SK-N-SH (cell line): ENCODE measurements at regions not wholly inside any gene's neighbourhood (a gene's known extent, or its start where the extent isn't known, plus 50 kb on each side); places are given as distances from the start of the nearest gene placed in this dataset.

Experiments
- CTCF ChIA-PET: fragments of 300-600, 350-600 bp; formaldehyde crosslinking; extraction: SDS; loops from one replicate; lab custom pipeline; 2021; lab: Yijun Ruan, JAX
- POLR2A ChIA-PET: fragments of 350-600 bp; sonication (Branson Sonifier 250); formaldehyde crosslinking; extraction: SDS; loops from one replicate; lab custom pipeline; 2020; ENCODE audit warnings: antibody characterized with exemption, inconsistent platforms; lab: Yijun Ruan, JAX
- DNase-seq: peaks from one replicate; pipeline ENCODE4 v3.0.0; 2012
- H2AFZ ChIP-seq: fragments of 200-600 bp; sonication (generic); 2 replicates; pipeline ENCODE4 v1.8.1; 2016; ENCODE audit warnings: antibody characterized with exemption, mild to moderate bottlenecking, low read depth
- H3F3A ChIP-seq: fragments of 200-600 bp; sonication (generic); replicated peaks from 2 replicates; pipeline ENCODE3; 2016; ENCODE audit warnings: antibody characterized with exemption, mild to moderate bottlenecking; ENCODE audit not compliant: insufficient read depth
- H3K27ac ChIP-seq, 2 experiments: fragments of 200-500 bp in 1 of 2; fragments of 200-600 bp in 1 of 2; sonication (Bioruptor generic) in 1 of 2; sonication (generic), shearing (Covaris generic) in 1 of 2; 2 replicates each; pipeline versions ENCODE4 v1.5.1 to v1.6.1; 2014 to 2016; ENCODE audit warnings: low read depth in 2 of 2, inconsistent platforms in 1 of 2, low read length in 1 of 2, mild to moderate bottlenecking in 1 of 2, mixed read lengths in 1 of 2
- H3K27me3 ChIP-seq: fragments of 200-600 bp; sonication (generic), shearing (Covaris generic); 2 replicates; pipeline ENCODE4 v1.6.1; 2016; ENCODE audit warnings: mixed run types; ENCODE audit not compliant: insufficient read depth
- H3K36me3 ChIP-seq, 2 experiments: fragments of 200-500 bp in 1 of 2; fragments of 200-600 bp in 1 of 2; sonication (Bioruptor generic) in 1 of 2; sonication (generic) in 1 of 2; replicated peaks in 1 of 2; 2 replicates each; pipeline versions ENCODE3 to v1.5.1; 2014 to 2016; ENCODE audit warnings: low read length in 1 of 2, mild to moderate bottlenecking in 1 of 2; ENCODE audit not compliant: insufficient read depth in 2 of 2, control insufficient read depth in 1 of 2
- H3K4me1 ChIP-seq, 2 experiments: fragments of 200-500 bp in 1 of 2; fragments of 200-600 bp in 1 of 2; sonication (Bioruptor generic) in 1 of 2; sonication (generic), shearing (Covaris generic) in 1 of 2; 2 replicates each; pipeline versions ENCODE4 v1.5.1 to v1.6.1; 2014 to 2016; ENCODE audit warnings: low read depth in 1 of 2, low read length in 1 of 2, mixed run types in 1 of 2; ENCODE audit not compliant: insufficient read depth in 2 of 2, control insufficient read depth in 1 of 2
- H3K4me2 ChIP-seq: fragments of 200-600 bp; sonication (generic), shearing (Covaris generic); 2 replicates; pipeline ENCODE4 v1.6.1; 2017; ENCODE audit warnings: mixed run types
- H3K4me3 ChIP-seq, 2 experiments: fragments of 200-500 bp in 1 of 2; fragments of 200-600 bp in 1 of 2; sonication (Bioruptor generic) in 1 of 2; sonication (generic), shearing (Covaris generic) in 1 of 2; 2 replicates each; pipeline versions ENCODE4 v1.5.1 to v1.8.1; 2014 to 2016; ENCODE audit warnings: low read depth in 2 of 2, inconsistent platforms in 1 of 2, low read length in 1 of 2, mild to moderate bottlenecking in 1 of 2, mixed read lengths in 1 of 2, moderate library complexity in 1 of 2
- H3K79me2 ChIP-seq: fragments of 200-600 bp; sonication (generic); 2 replicates; pipeline ENCODE4 v1.8.1; 2017; ENCODE audit warnings: mild to moderate bottlenecking; ENCODE audit not compliant: insufficient read depth
- H3K9ac ChIP-seq: fragments of 200-600 bp; sonication (generic); 2 replicates; pipeline ENCODE4 v1.6.1; 2017; ENCODE audit warnings: mixed run types
- H3K9me2 ChIP-seq: fragments of 200-600 bp; sonication (generic); 2 replicates; pipeline ENCODE4 v1.6.1; 2017; ENCODE audit warnings: mixed run types
- H3K9me3 ChIP-seq: fragments of 200-600 bp; sonication (generic); 2 replicates; pipeline ENCODE4 v1.6.1; 2017; ENCODE audit warnings: mixed run types, mild to moderate bottlenecking, moderate library complexity
- H4K20me1 ChIP-seq: fragments of 200-600 bp; sonication (generic); 2 replicates; pipeline ENCODE4 v1.6.1; 2017; ENCODE audit warnings: mild to moderate bottlenecking, mixed run types; ENCODE audit not compliant: insufficient read depth
- CTCF ChIP-seq: fragments of 200-600 bp; sonication (generic); IDR thresholded peaks from 2 replicates; pipeline ENCODE4 v1.6.1; 2017; ENCODE audit warnings: antibody characterized with exemption, mild to moderate bottlenecking, moderate library complexity
- EP300 ChIP-seq, 2 experiments: IDR thresholded peaks; 2 replicates each; pipeline versions ENCODE4 v1.4.0 to v1.6.1; 2012; ENCODE audit warnings: borderline replicate concordance in 1 of 2, low read depth in 1 of 2, low read length in 1 of 2
- EZH2phosphoT487 ChIP-seq: fragments of 200-600 bp; sonication (generic); IDR thresholded peaks from 2 replicates; pipeline ENCODE4 v1.6.1; 2017; ENCODE audit warnings: low read depth, mixed run types, mild to moderate bottlenecking, antibody characterized with exemption, moderate library complexity, borderline replicate concordance
- FOSL2 ChIP-seq: IDR thresholded peaks from 2 replicates; pipeline ENCODE4 v1.4.0; 2012; ENCODE audit warnings: low read depth, mild to moderate bottlenecking, moderate library complexity, borderline replicate concordance
- FOXJ3 ChIP-seq: sonication (generic); formaldehyde crosslinking; IDR thresholded peaks from 2 replicates; pipeline ENCODE4 v1.5.1; 2020; ENCODE audit warnings: mild to moderate bottlenecking, missing genetic modification reagents
- FOXM1 ChIP-seq: IDR thresholded peaks from 2 replicates; pipeline ENCODE4 v1.4.0; 2012; ENCODE audit warnings: low read depth, mild to moderate bottlenecking
- GATA2 ChIP-seq: sonication (generic); formaldehyde crosslinking; IDR thresholded peaks from 2 replicates; pipeline ENCODE4 v1.5.0; 2020; ENCODE audit warnings: mild to moderate bottlenecking, missing genetic modification reagents
- JUND ChIP-seq: IDR thresholded peaks from 2 replicates; pipeline ENCODE4 v1.4.0; 2012
- MEF2A ChIP-seq: IDR thresholded peaks from 2 replicates; pipeline ENCODE4 v1.4.0; 2012; ENCODE audit warnings: low read depth, borderline replicate concordance
- MXI1 ChIP-seq: IDR thresholded peaks from 2 replicates; pipeline ENCODE4 v1.6.1; 2012; ENCODE audit warnings: mild to moderate bottlenecking, low read depth, low read length, improper control_type of control experiment
- RAD21 ChIP-seq: IDR thresholded peaks from 2 replicates; pipeline ENCODE4 v1.6.1; 2012; ENCODE audit warnings: mild to moderate bottlenecking, low read length
- RCOR1 ChIP-seq: fragments of 150-350 bp; IDR thresholded peaks from 2 replicates; pipeline ENCODE4 v1.6.1; 2017; ENCODE audit warnings: antibody characterized with exemption, low read length
- RFX5 ChIP-seq: IDR thresholded peaks from 2 replicates; pipeline ENCODE4 v1.6.1; 2012; ENCODE audit warnings: mild to moderate bottlenecking, improper control_type of control experiment, low read length
- RXRA ChIP-seq: IDR thresholded peaks from 2 replicates; pipeline ENCODE4 v1.4.0; 2012; ENCODE audit warnings: low read depth, mild to moderate bottlenecking, borderline replicate concordance
- SIN3A ChIP-seq: IDR thresholded peaks from 2 replicates; pipeline ENCODE4 v1.6.1; 2012; ENCODE audit warnings: low read depth, mild to moderate bottlenecking, low read length, moderate library complexity, borderline replicate concordance
- TAF1 ChIP-seq: IDR thresholded peaks from 2 replicates; pipeline ENCODE4 v1.6.1; 2012; ENCODE audit warnings: low read depth, mild to moderate bottlenecking, low read length, moderate library complexity, borderline replicate concordance
- TCF12 ChIP-seq: IDR thresholded peaks from 2 replicates; pipeline ENCODE4 v1.4.0; 2012
- TEAD4 ChIP-seq: IDR thresholded peaks from 2 replicates; pipeline ENCODE4 v1.4.0; 2012; ENCODE audit warnings: mild to moderate bottlenecking, borderline replicate concordance; ENCODE audit not compliant: insufficient read depth
- WGBS: methylation state at CpG from one replicate; pipeline ENCODE4 v1.1.6; 2017; ENCODE audit warnings: low lambda C conversion rate; 5-methylcytosine and 5-hydroxymethylcytosine counted together
- TF ChIP-seq, protein P1 (sequence below): fragments of 150-350 bp; IDR thresholded peaks from 2 replicates; pipeline ENCODE4 v1.6.1; 2017; ENCODE audit warnings: antibody characterized with exemption, low read length, low read depth, borderline replicate concordance
- TF ChIP-seq, protein P2 (sequence below): IDR thresholded peaks from 2 replicates; pipeline ENCODE4 v1.4.0; 2012; ENCODE audit warnings: low read depth
- TF ChIP-seq, protein P3 (sequence below): IDR thresholded peaks from 2 replicates; pipeline ENCODE4; 2012
- TF ChIP-seq, protein P4 (sequence below): IDR thresholded peaks from 2 replicates; pipeline ENCODE4 v1.4.0; 2012; ENCODE audit warnings: low read depth, borderline replicate concordance

- WGBS, result 90% methylated on average over 4 of the region's 4 CpGs
- Histone ChIP-seq H2AFZ (no peak overlapping the region), H3K4me3 (no peak overlapping the region), H3K4me1 (no peaks in the 10 kb centered on the region; a peak in 1 of 4 replicates), H3K79me2 (no peaks in the 10 kb centered on the region), H3K36me3 (no peaks in the 10 kb centered on the region), H3K27me3 (no peaks in the 10 kb centered on the region), H3K9me2 (no peaks in the 10 kb centered on the region), H3K4me2 (no peak overlapping the region), H3K9ac (no peak overlapping the region), H3F3A (peaks cover 7% of the 10 kb centered on the region), H4K20me1 (no peaks in the 10 kb centered on the region), H3K27ac (no peak overlapping the region), H3K9me3 (no peaks in the 10 kb centered on the region)
- DNase-seq, result no peak
- TF ChIP-seq RFX5 (no peak), RXRA (no peak), EZH2phosphoT487 (no peak), FOXJ3 (no peak), RAD21 (no peak), RCOR1 (no peak), TCF12 (no peak), CTCF (no peak), TAF1 (no peak), MXI1 (no peak)
- TF ChIP-seq, protein P1, sequence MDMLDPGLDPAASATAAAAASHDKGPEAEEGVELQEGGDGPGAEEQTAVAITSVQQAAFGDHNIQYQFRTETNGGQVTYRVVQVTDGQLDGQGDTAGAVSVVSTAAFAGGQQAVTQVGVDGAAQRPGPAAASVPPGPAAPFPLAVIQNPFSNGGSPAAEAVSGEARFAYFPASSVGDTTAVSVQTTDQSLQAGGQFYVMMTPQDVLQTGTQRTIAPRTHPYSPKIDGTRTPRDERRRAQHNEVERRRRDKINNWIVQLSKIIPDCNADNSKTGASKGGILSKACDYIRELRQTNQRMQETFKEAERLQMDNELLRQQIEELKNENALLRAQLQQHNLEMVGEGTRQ, result no peak
- TF ChIP-seq, protein P2, sequence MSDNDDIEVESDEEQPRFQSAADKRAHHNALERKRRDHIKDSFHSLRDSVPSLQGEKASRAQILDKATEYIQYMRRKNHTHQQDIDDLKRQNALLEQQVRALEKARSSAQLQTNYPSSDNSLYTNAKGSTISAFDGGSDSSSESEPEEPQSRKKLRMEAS, result no peak
- ChIA-PET CTCF (no interaction called here), POLR2A (no interaction called here)
These were observed 74.9 kb upstream of the MED13L start for GRCh38 chr12:116352315-116352835.

DNA sequence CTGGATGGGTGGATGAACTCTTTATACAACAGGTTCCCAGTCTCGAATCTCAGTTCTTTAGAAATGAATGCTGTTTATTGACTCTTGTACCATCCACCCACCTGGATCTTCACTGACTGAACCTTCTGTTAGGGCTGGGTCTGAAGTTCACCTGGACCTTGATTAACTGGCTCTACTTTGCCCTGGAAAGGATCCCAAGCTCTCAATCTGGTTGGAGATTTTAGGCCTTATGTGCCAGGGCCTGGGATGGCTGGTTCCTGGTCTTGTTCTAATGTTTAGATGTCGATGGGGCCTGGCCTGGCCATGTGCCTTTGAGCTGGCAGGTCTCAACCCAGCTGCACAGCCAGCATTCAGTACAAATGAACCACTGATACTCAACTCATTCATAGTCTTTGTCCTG lies 76.5 kb upstream of the MED13L start:
- Histone ChIP-seq H3K79me2 (no peaks in the 10 kb centered on the region), H3K36me3 (no peaks in the 10 kb centered on the region), H3K9me2 (no peaks in the 10 kb centered on the region), H3K4me1 (peaks cover 0 to 9% of the 10 kb centered on the region in 2 experiments; a peak in 2 of 4 replicates)
- TF ChIP-seq FOSL2 (no peak), SIN3A (no peak), EP300 (IDR thresholded peaks at IDR 0.05; ENCODE audit: borderline replicate concordance in 1 of 2, low read depth in 1 of 2, low read length in 1 of 2) (no peak), EZH2phosphoT487 (no peak), FOXM1 (no peak), TEAD4 (no peak), MEF2A (no peak), RAD21 (no peak), GATA2 (CRISPR knock-in tag) (no peak), JUND (no peak)
- TF ChIP-seq, protein P3, sequence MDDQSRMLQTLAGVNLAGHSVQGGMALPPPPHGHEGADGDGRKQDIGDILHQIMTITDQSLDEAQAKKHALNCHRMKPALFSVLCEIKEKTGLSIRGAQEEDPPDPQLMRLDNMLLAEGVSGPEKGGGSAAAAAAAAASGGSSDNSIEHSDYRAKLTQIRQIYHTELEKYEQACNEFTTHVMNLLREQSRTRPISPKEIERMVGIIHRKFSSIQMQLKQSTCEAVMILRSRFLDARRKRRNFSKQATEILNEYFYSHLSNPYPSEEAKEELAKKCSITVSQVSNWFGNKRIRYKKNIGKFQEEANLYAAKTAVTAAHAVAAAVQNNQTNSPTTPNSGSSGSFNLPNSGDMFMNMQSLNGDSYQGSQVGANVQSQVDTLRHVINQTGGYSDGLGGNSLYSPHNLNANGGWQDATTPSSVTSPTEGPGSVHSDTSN, result no peak
- TF ChIP-seq, protein P4, sequence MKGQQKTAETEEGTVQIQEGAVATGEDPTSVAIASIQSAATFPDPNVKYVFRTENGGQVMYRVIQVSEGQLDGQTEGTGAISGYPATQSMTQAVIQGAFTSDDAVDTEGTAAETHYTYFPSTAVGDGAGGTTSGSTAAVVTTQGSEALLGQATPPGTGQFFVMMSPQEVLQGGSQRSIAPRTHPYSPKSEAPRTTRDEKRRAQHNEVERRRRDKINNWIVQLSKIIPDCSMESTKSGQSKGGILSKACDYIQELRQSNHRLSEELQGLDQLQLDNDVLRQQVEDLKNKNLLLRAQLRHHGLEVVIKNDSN, result no peak
- TF ChIP-seq, all 33 proteins: peak for 0
- 91% methylated on average over 2 of the region's 2 CpGs for WGBS
- ChIA-PET CTCF (no interaction called here), POLR2A (no interaction called here)
- Histone ChIP-seq H4K20me1 (no peaks in the 10 kb centered on the region), H3K9ac (no peak overlapping the region), H3K4me2 (no peak overlapping the region), H3F3A (peaks cover 12% of the 10 kb centered on the region), H2AFZ (no peak overlapping the region), H3K27me3 (no peaks in the 10 kb centered on the region), H3K4me3 (no peak overlapping the region), H3K9me3 (no peaks in the 10 kb centered on the region), H3K27ac (no peak overlapping the region)
- no peak for DNase-seq
